ENCODE measurements at regions not wholly inside any gene's neighbourhood (a gene's known extent, or its start where the extent isn't known, plus 50 kb on each side); places are given as distances from the start of the nearest gene placed in this dataset.
"Not testable (repeated sequence)": the region's sequence is repeated elsewhere in the genome, so short reads cannot be mapped to it uniquely, and the experiment has no call there.

DNA sequence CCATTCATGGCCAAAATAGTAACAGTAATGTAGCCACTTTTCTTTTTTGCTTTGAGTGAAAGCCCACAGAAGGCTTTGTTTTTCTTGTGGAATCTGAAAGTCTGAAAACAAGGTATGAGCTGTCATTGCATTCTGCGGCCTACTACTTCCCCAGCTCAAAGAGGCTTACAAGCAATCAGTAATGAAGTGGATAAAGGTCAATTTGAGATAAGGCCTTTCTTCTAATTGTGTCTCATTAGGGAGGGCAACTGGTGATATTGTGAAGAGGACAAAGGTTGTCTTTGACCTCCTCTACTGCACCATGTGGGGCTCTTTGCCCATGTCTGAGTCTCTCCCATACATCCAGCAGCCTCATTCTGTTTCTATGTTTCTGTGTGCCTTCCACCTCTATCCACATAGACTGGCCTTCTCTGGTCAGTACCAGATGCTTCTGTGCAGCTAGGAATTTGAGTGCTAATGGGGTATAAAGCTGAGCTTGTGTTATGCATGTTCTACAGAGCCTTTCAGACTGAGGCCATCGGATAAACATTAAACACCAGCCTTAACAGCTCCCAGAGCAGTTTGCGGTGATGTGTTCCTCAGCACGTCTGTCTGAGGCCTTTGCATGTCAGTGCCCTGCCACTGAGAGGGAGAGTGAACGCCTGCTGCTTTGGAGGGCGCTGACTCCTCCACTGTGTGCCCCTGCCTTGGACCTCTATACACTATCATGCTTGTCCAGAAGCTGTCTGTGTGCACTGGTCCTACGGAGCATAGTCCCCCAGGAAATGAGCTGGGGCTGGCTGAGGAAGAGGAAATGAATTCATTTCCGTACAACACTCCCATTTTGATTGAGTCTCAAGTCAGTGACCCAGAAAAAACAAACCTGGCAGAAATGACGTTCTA lies 80.2 kb downstream of the SH2D1A start:
- no peak for DNase-seq

DNA sequence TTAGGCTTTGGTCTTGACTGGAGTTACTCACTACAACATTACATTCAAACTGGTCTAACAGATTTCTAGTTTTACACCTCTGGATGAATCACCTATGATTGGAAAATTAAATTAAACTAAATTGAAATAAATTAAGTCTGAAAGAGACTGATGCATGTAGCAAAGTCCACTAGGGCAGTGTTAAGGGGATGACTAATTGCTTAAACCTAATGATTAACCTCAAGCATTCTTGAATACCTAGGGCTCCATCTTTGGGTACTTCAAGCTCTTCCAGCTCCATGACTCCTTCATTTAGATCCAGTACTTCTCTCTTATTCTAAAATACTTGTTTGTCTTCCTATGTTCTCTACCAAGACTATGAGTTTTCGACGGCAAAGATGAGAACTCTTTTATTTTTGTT lies 86.8 kb downstream of the SH2D1A start:
- DNase-seq: no peak

DNA sequence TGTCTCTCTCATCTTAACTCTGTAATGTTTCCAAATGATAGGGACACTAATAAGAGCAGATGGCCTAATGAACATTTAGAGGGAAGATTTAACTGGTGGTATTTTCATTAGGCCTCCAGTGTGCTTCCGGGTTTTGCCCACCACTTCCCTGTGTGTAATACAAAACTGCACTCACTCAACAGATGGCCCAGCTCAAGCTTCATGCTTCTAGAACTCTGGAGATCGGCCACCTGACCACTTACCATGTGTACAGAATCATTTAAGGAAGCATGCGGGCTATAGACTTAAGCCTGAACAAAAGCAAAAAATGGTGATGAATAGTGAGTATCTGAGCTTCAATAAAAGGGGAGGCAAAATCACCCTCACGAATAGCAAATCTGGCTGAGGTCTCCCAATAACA lies 89.3 kb downstream of the SH2D1A start:
- DNase-seq: no peak

DNA sequence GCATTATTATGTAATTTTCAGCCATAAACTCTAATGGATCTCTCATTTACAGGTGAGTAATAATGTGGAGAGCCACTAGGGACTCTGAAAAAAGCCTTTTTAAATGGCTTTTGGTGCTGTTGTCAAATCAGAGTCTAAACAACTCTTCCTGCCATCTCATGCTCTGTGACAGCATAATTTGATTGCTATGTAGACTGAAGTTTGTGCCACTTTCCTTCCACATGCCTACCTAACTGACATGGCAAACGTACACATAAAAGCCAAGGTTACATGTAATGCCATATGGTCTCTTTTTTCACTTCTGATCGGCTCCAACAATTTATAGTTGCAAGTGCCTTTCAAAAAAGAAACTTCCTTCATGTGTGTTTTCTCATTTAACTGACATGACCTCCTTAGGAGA lies 94.3 kb downstream of the SH2D1A start:
- DNase-seq: no peak

DNA sequence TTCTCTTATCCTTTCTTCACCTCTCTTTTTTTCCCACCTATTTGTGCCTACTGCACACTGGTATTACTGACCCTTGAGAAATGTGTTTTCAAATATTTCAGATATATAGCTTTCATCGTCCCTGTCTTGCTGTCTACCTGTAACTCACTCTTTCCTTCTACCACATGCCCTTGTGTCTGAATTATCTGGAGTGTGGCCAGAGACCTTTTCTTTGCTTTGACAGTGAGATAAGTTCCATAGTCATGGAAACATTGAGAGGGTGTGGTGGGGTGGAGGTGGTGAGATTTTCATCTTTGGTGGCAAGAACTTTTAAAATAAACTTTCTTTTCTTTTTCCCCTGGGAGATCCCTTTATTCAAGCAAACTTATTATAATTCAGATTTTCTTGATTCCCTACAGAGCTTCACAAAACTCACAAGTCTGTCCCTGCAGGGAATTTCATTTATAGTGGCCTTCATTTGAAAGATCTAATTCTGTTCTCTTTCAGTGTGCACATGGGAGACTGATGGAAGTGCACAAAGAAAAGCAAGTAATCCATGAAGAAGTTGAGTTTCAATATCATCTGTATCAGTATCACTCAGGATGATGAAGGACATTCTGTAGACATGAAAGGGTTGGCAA lies 95.7 kb downstream of the SH2D1A start:
- DNase-seq: no peak

DNA sequence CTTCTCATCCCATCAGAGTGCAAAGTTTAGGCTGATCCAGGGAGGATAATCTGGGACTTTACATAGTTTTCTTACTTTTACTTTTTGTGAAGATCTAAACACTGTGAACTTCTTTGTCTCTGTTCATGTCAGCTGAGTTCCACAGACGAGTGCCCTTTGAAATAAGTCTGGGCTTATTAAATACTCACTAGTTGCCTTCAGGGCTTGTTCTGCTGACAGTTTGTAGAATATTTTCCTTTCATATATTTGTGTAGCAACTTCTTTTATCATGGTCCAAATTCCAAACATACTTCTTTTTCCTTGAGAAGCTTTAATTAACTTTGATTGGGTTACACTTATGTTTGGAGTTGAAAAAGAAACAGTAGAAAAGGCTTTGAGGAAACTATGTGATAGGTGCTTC lies 109.6 kb downstream of the SH2D1A start:
- DNase-seq: no peak

DNA sequence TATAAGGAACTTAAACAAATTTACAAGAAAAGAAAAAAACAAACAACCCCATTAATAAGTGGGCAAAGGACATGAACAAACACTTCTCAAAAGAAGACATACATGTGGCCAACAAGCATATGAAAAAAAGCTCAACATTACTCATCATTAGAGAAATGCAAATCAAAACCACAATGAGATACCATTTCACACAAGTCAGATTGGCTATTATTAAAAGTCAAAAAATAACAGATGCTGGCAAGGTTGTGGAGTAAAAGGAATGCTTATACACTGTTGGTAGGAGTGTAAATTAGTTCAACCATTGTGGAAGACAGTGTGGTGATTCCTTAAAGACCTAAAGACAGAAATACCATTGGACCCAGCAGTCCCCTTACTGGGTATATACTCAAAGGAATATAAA lies 113.5 kb downstream of the SH2D1A start:
- DNase-seq: not testable (repeated sequence)

DNA sequence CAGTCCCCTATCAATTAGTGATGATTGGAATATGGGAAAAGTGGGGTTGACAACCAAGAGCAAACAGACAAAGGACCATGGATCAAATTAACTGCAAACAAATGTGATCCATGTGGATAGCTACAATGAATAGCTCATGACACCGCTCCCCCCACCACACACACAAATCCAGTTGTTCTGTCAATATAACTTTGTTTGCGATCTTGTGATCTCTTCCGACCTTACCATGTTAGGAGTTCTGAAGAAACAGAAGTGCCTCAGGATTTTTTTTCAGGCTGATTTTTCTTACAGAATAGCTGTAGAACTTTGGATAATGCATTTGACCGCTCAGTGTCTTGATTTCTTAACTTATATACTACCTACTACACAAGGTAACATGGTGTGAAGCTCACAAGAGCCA lies 116.6 kb downstream of the SH2D1A start:
- no peak for DNase-seq

DNA sequence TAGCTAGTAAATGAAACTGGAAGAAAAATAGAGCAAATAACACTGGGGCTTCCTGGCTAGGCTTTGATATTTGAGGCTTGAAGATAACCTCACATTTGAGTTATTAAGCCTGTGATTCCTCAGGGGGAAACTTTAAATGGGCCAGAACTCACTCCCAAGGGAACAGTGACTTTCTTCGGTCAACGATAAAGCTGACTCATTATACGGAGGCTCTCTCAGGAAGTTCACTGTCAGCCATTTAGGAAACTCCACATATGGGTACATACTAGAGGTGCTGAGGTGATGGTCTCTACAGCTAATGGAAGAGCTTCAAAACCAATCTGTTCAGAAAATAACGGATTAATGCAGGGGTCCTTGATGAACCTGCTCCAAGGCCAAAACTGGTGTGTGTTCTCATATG lies 120.8 kb downstream of the SH2D1A start:
- DNase-seq: no peak

DNA sequence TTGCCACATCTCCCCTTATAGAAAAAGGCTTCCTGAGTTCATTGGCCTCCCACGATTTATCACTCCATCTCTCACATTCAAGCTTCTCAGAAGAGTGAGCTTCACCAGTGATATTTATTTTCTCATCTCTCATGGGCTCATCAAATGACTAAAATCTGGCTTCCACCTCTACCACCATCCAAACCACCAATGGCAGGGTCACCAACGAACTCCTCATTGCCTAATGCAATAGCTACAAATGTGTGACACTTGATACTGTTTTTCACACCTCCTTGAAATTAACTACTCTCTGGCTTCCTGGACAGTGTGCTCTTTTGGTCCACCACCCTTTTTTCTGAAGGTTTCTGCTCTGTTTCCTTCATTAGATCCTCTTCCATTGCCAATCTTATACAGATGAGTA lies 129.0 kb downstream of the SH2D1A start:
- no peak for DNase-seq

DNA sequence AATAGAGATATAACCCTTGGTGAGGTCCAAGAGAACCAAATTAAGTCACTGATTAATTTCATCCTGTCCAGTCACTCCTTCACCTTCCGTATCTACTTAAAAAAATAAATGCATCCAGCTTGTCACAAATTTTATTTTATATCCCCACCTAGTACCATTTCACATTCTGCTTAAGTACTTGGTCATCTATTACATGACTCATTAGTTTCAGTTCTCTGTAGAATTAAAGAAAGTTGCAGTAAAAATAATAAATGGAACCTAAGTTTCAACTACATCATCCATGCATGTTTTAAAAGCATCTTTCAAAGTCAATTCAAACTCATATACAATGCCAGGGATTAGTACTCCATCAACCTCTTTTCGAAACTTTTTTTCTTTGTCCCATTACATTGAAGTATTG lies 130.2 kb downstream of the SH2D1A start:
- no peak for DNase-seq

DNA sequence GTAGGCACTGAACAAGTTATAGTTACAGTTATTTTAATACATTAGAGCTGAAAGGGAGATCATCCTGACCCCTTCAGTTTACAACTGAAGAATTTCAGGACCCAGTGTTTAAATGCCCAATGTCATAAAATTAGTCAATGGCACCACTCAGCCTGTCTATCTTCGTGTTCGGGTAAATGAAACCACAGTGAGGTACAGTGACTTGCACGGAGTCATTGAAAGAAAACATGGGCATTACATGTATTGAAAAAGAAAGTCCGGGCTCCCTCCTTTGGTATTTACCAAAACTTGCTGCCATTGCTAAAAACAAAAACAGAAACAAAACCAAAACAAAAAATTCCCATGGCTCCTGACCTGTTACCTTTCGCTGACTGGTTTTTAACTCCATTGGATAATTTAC lies 131.7 kb downstream of the SH2D1A start:
- DNase-seq: no peak

DNA sequence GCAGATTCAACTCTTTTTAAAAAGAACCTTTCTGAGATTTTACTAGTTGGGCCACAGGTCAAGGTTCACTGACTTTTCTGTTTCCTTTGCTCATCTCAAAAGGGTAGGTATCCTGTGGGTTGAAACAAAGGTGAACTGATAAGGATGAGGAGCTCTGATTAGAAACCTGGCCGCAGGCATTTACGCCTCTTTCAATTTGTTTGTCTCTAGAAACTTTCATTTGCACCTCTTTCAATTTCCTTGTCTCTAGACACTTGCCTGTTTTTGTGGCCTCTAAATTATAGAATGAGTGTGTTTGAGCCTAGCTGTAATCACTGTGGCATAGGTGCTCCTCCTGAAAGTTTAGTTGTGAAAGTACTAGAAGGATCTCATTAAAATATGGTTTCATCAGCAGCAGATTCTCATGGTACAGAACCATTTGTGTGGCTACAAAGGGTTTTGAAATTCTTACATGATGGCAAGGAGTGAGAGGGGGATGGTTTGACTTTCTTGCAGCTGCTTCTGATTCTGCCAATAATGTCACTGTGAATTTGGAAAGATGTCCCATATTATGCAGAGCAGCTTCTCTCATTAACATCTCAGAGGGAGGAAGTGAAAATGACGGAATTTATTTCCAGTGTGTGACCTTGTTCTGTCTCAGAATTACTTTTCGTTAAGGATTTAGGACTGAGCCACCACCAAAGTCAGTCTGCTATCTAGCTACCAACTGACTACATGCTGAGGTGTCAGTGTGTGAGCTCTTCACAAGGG lies 142.2 kb downstream of the SH2D1A start:
- no peak for DNase-seq

DNA sequence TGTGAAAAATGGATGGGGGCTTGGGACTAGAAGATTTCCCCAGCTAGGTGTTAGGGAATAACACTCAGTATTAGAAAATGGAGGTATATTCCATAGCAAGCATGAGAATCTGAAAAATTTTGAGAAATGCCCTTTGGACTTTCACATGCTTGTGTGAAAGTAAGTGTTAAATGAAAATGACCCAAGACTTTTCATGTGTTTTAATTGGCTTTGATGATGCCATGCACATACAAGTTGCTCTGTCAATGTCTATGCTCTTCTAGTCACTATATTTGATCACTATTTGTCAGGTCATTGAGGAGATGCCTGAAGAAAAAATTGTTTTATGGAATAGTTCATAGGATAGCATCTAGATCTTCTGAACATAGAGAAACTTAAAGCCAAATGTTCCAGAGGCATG lies 147.6 kb downstream of the SH2D1A start:
- no peak for DNase-seq

DNA sequence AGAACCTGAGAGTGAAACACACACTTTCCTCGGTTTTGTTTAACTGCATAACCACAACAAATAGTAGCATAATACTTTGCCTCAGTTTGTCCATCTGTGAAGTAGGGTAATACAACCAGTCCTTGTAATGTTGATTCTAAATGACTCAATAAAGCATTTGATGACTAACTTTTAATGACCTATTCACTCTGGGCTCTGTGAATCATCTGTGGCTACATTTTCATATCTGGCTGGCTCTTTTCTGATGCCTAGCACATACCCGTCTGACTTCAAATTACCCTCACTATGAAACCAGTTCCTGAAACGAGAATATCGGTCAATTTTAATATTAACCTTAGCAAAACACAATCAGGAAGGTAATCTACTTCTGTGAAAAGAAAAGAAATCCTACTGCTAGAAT lies 151.0 kb downstream of the SH2D1A start:
- DNase-seq: no peak

DNA sequence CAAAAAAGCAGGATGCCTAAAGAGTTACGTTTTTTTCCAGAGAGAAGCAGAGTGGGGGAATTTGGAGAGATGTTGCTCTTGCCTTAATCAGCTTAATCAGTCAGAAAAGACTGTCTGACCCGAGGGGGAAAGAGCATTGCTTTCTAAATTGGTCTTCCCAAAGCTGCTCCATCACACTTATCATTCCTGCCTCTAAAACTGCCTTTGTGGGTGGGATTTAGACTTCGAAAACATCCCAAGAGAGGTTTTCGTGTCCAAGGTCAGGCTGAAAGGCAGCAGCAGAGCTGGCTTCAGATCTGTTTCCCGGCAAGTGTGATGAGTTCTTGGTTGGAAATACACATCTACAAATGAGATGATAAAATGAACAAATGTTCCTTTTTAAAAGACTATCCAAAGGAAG lies 155.2 kb downstream of the SH2D1A start:
- no peak for DNase-seq

DNA sequence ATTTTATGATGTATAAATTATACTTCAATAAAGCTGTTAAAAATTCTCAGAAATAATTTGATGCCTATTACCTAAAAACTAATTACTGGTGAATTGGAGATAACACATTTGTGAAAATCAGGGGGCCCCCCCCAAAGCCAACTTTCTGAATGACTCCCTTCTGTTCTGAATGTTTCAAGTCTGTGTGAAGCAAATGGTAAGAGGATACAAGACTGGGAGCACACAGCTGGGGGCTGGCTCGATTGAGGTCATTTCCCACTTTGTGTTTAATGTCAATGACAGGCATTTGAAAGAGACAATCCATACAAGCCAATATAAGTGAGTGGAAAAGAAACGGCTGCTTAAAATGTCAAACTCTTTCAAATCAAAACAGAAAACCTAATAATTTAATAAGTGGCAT lies 155.8 kb downstream of the SH2D1A start:
- no peak for DNase-seq

DNA sequence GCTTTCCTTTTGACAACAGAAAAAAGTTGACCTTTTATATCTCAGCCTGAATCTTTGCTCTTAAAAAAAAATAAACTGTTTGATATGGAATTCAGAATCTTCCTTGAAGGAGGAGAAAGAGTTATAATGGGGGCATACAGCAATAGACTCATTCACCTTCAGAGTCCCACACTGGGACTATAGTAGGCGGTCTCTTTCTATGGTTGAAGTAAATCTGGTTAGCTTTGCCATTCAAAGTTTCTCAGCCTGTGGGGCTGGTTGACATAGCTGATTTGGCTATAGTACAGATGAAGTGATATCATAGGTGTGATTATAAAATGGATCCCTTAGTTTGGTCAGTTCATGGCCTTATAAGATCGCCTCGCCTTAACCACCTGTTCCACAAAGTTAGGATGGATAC lies 156.2 kb downstream of the SH2D1A start:
- DNase-seq: no peak

DNA sequence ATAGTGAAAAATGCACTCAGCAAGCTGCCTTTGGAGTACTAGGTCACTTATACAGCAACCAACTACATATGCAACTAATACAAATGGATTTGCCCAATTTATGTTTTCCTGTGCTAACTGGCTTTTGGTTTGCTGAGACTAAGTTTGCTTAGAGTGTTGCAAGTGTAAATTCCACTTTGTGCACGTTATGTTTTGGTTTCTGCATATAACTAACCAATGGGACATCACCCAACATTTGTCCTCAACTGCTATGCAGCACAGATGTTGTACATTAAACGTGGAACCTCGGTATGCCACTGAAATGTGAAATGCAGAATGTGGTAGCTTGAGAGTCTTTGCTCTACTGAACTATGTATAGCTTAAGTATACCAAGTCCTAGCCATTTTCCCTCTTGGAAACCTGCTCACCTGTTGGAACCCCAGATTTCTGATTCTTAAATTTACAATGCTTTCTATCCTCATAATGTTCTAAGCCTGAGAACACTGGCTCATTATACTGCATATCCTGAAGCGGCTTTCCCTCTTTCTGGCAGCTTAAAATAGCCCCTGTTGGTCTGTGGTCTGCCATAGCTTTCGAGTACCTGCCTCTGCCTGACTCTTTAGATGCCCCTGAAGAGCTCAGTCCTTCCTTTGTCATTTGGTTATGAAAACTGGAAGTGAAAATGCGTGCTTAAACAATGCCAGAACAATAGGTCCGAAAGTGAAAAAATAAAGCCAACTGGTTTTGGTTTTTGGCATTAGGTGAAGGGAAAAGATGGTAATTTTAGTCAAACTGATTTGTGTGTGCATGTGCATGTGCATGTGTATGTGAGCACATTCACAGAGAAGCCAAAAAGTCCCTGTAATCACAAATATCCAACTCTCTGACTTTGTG lies 158.0 kb downstream of the SH2D1A start:
- DNase-seq: no peak

DNA sequence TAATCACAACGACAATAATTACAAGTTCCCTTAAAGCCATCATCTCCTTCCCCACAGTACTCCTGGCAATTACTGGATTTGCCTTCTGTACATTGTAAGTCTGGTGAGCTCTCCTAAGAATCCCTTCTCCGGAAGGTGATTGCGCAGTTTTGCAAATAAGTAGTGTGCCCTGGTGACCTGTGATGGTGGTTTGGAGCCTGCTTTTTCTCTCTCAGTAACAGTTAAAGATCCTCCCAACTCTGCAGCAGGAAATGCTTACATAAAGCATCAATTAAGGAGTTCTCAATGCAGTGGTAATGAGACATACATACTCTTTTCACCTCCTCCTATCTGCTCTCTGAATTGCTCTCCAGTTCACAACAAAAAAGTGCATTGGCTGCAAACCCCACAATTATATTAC lies 159.7 kb downstream of the SH2D1A start:
- no peak for DNase-seq

DNA sequence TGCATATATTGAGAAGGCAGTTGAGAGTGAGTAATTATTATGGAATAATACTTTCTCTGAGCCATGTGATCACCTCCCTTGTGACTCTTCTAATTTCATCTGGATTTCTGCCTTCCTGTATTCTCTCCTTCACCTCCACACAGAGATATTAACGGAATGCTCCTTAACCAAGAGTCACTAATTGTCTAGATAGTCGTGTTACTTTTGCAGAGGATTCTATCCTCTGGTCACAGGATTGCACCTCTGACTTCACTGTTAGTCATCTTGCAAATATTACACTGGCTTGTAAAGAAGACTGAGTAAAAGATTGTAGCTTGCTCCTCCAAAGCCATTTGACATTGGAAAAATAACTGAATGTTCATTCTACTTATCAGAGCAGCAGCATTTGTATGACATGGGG lies 160.9 kb downstream of the SH2D1A start:
- no peak for DNase-seq

DNA sequence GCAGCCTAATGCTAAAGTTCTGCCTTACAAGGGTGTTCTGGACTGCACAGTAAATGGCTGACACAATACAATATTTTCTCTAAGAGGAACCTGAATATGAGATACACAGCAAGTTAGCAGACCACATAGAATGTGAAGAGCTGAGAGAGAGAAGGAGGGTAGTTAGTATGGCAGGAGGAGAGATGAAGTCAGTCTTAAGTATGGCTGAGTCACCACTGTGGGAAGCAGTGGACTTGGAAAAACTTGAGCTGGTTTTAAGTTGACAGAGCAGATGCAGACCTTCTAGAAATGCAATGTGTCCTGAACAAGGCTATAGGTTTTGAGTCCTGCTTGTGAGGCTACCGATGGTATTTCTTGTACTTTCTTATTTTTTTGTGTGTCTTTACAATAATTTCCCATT lies 172.5 kb downstream of the SH2D1A start:
- peak; percentile 17 for DNase-seq

DNA sequence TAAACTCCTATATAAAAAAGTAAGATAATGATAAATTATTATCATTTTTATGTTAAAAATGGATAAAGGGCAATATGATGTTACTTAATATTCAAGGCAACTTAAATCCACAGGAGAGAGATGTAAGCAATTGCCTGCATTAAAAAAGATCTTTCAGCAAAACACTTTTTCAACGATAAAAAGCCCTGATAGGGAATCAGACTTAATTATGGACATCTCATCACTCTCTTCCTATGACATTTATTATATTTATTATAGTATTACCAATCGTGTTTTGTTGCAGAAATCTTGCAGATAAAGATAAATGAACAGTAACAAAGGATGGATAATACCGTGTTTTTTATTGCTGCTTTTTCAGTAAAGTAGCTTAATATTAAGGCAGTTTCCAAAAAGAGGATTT lies 178.5 kb downstream of the SH2D1A start:
- DNase-seq: no peak

All from NCI-H226 (cell line).